Choroid plexus epithelial cell (primary cell): ENCODE measurements at regions not wholly inside any gene's neighbourhood (a gene's known extent, or its start where the extent isn't known, plus 50 kb on each side); places are given as distances from the start of the nearest gene placed in this dataset.

Source experiments
- DNase-seq: peaks from one replicate; pipeline ENCODE4 v3.0.0-alpha.2; 2010; ENCODE audit warnings: low read depth
- H3K4me3 ChIP-seq: 2 replicates; pipeline ENCODE4 v1.5.1; 2011; ENCODE audit warnings: low read depth, mild to moderate bottlenecking, control low read depth, low read length, moderate library complexity
- CTCF ChIP-seq: conservative IDR thresholded peaks from 2 replicates; pipeline ENCODE4 v1.5.1; 2011; ENCODE audit warnings: low read depth, mild to moderate bottlenecking, control low read depth, inconsistent platforms, low read length, moderate library complexity

- peak; percentile 34 for DNase-seq
- H3K4me3 ChIP-seq: no peak overlapping the region
- no peak for TF ChIP-seq CTCF
Measured at GRCh38 chr15:36458411-36458810, 121.0 kb upstream of the CDIN1 start.

GRCh38 chr15:36465304-36465703, 114.1 kb upstream of the CDIN1 start:
- peak; percentile 14 for DNase-seq
- H3K4me3 ChIP-seq: no peak overlapping the region
- TF ChIP-seq CTCF: no peak

GRCh38 chr15:36468746-36469145, 110.7 kb upstream of the CDIN1 start:
- peak; percentile 56 for DNase-seq
- TF ChIP-seq CTCF: no peak
- no peak overlapping the region for H3K4me3 ChIP-seq

- peak; percentile 37 for DNase-seq
- TF ChIP-seq CTCF: no peak
- no peak overlapping the region for H3K4me3 ChIP-seq
Measured at GRCh38 chr15:36469311-36469966, 110.0 kb upstream of the CDIN1 start.

- no peak for TF ChIP-seq CTCF
- H3K4me3 ChIP-seq: no peak overlapping the region
- peak; percentile 9 for DNase-seq
Measured at GRCh38 chr15:36472672-36473071, 106.8 kb upstream of the CDIN1 start.

GRCh38 chr15:36478561-36478960, 100.9 kb upstream of the CDIN1 start:
- no peak for TF ChIP-seq CTCF
- DNase-seq: no peak

GRCh38 chr15:36479200-36479896, 100.1 kb upstream of the CDIN1 start:
- H3K4me3 ChIP-seq: no peak overlapping the region
- TF ChIP-seq CTCF: no peak
- peak; percentile 46 for DNase-seq

More at GRCh38 chr15:36478561-36478960, 100.9 kb upstream of the CDIN1 start:
- no peak overlapping the region for H3K4me3 ChIP-seq
